ENCODE measurements at regions not wholly inside any gene's neighbourhood (a gene's known extent, or its start where the extent isn't known, plus 50 kb on each side); places are given as distances from the start of the nearest gene placed in this dataset.
A peak's percentile ranks its signal among the peaks of the same experiment; 100 is the strongest.

GRCh38 chr14:26320886-26321285 lies 276.9 kb downstream of the NOVA1 start:
- H3K4me3 ChIP-seq (ENCODE audit: control insufficient read depth, low read depth, low read length) = no peak overlapping the region
- TF ChIP-seq, protein P1, sequence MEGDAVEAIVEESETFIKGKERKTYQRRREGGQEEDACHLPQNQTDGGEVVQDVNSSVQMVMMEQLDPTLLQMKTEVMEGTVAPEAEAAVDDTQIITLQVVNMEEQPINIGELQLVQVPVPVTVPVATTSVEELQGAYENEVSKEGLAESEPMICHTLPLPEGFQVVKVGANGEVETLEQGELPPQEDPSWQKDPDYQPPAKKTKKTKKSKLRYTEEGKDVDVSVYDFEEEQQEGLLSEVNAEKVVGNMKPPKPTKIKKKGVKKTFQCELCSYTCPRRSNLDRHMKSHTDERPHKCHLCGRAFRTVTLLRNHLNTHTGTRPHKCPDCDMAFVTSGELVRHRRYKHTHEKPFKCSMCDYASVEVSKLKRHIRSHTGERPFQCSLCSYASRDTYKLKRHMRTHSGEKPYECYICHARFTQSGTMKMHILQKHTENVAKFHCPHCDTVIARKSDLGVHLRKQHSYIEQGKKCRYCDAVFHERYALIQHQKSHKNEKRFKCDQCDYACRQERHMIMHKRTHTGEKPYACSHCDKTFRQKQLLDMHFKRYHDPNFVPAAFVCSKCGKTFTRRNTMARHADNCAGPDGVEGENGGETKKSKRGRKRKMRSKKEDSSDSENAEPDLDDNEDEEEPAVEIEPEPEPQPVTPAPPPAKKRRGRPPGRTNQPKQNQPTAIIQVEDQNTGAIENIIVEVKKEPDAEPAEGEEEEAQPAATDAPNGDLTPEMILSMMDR (conservative IDR thresholded peaks at IDR 0.05; ENCODE audit: control insufficient read depth, insufficient read depth, low read depth, low read length) = no peak
- DNase-seq (ENCODE audit: low read depth) = no peak

GRCh38 chr14:26319139-26319864 lies 278.5 kb downstream of the NOVA1 start:
- H3K4me3 ChIP-seq (ENCODE audit: control insufficient read depth, low read depth, low read length) = no peak overlapping the region
- TF ChIP-seq, protein P1 (conservative IDR thresholded peaks at IDR 0.05; ENCODE audit: control insufficient read depth, insufficient read depth, low read depth, low read length) = no peak
- DNase-seq (ENCODE audit: low read depth) = no peak

GRCh38 chr14:26304056-26304455 lies 293.8 kb downstream of the NOVA1 start:
- H3K4me3 ChIP-seq (ENCODE audit: control insufficient read depth, low read depth, low read length) = no peak overlapping the region
- TF ChIP-seq, protein P1 (conservative IDR thresholded peaks at IDR 0.05; ENCODE audit: control insufficient read depth, insufficient read depth, low read depth, low read length) = no peak
- DNase-seq (ENCODE audit: low read depth) = no peak

DNA sequence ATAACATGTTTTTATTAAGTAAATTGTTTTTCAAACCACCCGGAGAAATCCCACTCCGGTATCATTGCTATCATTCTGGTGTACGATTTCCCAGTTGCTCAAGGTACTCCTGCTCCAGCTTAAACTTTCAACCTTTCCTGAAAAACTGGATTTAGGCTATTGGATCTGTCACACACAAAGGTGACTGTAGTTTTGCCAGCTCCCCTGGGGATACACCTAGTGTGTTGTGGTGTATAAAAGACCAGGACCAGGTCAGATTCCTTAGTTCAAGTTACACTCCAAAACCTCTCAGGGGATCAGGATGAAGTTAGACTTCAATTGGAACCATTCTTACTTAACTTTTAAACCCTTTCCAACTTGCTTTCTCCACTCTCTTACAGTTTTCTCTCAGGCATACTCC lies 303.9 kb downstream of the NOVA1 start:
- TF ChIP-seq, protein P1 (conservative IDR thresholded peaks at IDR 0.05; ENCODE audit: control insufficient read depth, insufficient read depth, low read depth, low read length) = no peak
- DNase-seq (ENCODE audit: low read depth) = no peak
- no peak overlapping the region for H3K4me3 ChIP-seq (ENCODE audit: control insufficient read depth, low read depth, low read length)

GRCh38 chr14:26289891-26290486 lies 307.8 kb downstream of the NOVA1 start:
- peak; percentile 64 for DNase-seq (ENCODE audit: low read depth)
- TF ChIP-seq, protein P1 (conservative IDR thresholded peaks at IDR 0.05; ENCODE audit: control insufficient read depth, insufficient read depth, low read depth, low read length) = no peak
- no peak overlapping the region for H3K4me3 ChIP-seq (ENCODE audit: control insufficient read depth, low read depth, low read length)

DNA sequence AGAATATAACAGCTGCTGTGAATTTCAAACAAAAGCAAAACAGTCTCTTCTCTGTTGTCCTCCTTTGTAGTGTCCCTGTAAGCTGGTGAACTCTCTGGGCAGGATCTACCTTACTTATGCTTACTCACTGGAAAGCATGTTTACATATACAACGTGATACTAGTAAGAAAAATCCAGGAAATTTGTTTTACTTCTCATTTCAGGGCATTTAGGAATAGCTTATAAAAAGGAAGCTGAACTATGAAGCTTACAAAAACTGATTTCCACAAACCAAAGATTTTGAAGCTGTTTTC lies 311.0 kb downstream of the NOVA1 start:
- H3K4me3 ChIP-seq (ENCODE audit: control insufficient read depth, low read depth, low read length) = no peak overlapping the region
- TF ChIP-seq, protein P1 (conservative IDR thresholded peaks at IDR 0.05; ENCODE audit: control insufficient read depth, insufficient read depth, low read depth, low read length) = no peak
- peak; percentile 24 for DNase-seq (ENCODE audit: low read depth)
